Activated T-helper 1 cell treated with anti-CD3 and anti-CD28 coated beads, Interleukin-2, amount 50 U/mL, for 16 hours (primary cell): ENCODE measurements at regions not wholly inside any gene's neighbourhood (a gene's known extent, or its start where the extent isn't known, plus 50 kb on each side); places are given as distances from the start of the nearest gene placed in this dataset.

ENCODE experiments used
- DNase-seq, 2 donors: peaks; one replicate each; pipeline ENCODE4 v3.0.0-alpha.2; 2020; ENCODE audit warnings: low read depth in 1 of 2, low spot score in 1 of 2

DNA sequence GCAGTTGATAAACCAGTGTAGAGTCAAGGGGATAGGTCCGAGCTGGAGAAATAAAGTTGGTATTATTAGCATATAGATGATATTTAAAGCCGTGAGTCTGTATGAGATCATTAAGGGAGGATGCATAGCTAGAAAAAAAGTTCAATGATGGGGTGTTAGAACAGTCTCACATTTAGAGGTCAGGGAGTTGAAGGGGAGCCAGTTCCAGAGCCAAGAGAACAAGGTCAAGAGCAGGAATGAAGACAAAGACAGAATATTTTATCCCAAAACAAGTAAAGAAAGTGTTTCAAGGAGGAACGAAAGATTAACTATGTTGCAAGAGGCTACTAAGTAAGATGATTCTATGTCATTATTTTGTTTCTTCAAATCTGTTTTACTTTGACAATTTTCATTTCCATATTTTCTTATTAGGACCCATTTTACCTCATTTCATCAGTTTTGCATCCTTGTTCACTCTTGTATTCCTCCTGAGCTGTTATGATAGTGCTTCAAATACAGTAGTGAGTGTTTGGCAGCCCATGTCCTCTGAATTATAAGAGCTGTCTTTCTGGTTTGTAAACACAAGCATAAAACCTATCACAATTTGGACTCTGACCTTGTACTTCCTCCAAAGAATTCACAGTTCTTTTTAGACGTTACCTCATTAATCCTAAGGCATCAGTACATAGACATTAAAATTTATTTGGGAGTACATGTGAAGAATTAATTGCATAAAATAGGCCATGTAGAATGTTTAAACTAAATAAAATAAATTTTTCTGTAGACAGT, 695.7 kb upstream of the NECTIN3 start:
- no peak for DNase-seq

GRCh38 chr3:110378481-110378880, 693.1 kb upstream of the NECTIN3 start:
- no peak for DNase-seq

DNA sequence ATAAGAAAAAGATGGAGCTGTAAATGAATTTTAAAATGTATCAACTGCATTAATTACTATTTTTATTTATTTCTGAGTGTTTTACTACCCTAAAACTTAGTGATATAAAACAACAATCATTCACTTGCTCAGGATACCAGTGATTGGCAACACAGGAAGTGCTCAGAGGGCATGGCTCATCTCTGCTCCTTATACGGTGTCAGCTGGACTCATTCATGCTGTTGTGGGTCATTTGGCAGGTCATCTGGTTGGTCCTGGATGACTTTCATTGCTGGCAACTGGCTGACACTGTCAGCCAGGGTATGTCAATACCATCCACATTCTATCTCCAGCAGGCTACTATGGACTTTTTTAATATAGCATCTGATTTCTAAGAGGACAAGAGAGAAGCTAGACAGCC, 689.6 kb upstream of the NECTIN3 start:
- DNase-seq: no peak

- DNase-seq: no peak
These were observed 688.3 kb upstream of the NECTIN3 start for GRCh38 chr3:110383356-110383755.

GRCh38 chr3:110384601-110385000, 687.0 kb upstream of the NECTIN3 start:
- DNase-seq: no peak

GRCh38 chr3:110389005-110389404, 682.6 kb upstream of the NECTIN3 start:
- DNase-seq: no peak

- DNase-seq: no peak
These were observed 681.2 kb upstream of the NECTIN3 start for GRCh38 chr3:110390372-110390771.

- no peak for DNase-seq
These were observed 680.6 kb upstream of the NECTIN3 start for GRCh38 chr3:110391042-110391441.

GRCh38 chr3:110391640-110392395, 679.8 kb upstream of the NECTIN3 start:
- DNase-seq: no peak

DNA sequence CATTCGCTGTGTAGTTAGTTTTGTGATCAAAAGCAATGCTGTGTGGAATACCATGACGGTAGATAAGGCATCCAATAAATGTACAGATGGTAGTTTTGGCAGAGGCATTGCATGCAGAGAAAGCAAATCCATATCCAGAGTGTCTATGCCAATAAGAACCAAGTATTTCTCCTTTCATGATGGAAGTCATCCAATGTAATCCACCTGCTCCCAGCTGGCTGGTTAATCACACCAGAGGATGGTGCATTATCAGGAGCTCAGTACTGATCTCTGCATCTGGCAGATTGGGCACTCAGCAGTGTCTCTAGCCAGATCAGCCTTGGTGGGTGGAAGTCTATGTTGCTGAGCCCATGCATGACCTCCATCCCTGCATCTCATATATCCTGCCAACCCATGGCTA, 677.7 kb upstream of the NECTIN3 start:
- no peak for DNase-seq

- DNase-seq: no peak
These were observed 674.5 kb upstream of the NECTIN3 start for GRCh38 chr3:110397115-110397514.

- DNase-seq: no peak
These were observed 671.3 kb upstream of the NECTIN3 start for GRCh38 chr3:110400315-110400714.

- no peak for DNase-seq
These were observed 665.6 kb upstream of the NECTIN3 start for GRCh38 chr3:110405830-110406585.

GRCh38 chr3:110413266-110413665, 658.4 kb upstream of the NECTIN3 start:
- DNase-seq: no peak

DNA sequence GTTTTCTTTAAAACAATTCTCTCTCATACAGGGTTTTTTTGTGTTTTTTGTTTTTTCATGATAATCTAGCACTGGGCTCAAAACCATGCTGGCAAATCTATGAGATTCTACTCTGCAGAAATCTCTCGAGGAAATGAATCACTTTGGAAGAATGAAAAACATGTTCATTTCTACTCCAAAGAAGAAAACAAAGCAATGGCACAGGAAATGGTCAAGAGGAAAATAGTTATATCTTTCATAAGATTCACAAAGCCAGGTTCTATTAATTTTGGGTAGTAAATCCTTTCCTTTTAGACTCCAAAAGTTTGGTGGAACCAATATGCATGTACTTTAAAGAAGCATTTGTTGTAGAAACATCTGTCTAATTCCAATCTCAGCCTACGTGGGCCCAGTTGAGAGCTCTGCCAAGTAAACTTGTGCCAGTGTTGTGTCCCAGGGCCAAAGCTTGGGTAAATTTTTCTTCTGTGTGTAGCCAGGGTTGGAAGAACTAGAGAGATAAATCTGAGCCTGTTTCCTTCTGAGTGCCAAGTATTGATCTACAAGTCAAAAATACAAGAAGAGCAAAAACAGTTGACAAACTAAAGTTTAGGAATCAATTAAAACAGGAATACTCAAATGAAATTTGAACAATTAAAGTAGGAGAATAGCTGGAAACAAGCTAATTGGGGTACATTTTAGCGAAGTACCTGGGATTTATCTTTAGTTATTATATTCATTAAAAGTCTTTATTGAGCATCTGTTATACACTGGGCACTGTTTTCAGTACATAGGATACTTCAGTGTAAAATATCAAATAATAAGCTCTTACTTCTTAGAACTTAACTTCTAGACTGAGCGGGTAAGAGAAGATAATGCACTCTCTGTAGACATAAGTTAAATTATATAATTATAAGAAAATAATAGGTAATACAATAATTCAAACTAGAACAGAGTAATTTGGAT, 657.5 kb upstream of the NECTIN3 start:
- DNase-seq: no peak

DNA sequence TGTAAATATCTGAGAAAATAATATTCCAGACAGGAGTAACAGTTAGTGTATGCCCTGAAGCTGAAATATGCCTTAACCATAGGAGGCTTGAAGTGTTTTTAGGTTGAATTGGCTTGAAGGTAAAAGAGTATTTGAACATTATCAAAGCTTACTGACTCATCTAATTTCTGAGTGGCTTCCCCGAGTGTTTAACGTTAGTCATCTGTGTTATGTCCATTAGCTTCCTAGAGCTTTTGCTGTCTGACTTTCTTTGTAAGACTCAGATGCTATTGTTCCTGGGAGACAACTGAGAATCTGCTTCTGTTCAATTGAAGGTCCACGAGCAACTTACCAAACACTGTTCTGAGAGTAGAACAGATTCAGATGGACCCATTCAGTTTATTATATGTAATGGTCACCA, 656.8 kb upstream of the NECTIN3 start:
- no peak for DNase-seq

- DNase-seq: no peak
These were observed 652.5 kb upstream of the NECTIN3 start for GRCh38 chr3:110419096-110419495.

DNA sequence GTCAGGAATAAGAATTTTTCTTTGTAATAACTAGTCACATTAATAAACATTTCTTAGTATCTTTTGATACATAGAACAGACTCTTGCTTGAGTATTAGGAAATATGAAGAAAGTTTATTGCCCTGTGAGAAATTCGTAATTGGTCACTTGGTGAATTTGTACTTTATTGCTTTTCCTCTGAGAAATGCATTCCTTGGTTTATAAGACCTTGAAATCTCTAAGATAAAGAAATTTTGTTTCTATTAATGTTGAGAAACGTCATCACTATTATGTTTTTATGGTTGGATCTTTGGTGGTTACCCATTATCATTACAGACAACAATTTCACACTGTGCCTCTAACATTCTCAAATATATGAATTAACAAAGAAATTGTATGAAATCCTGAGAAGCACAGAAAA, 652.0 kb upstream of the NECTIN3 start:
- DNase-seq: no peak

- no peak for DNase-seq
These were observed 651.4 kb upstream of the NECTIN3 start for GRCh38 chr3:110420158-110420641.

- DNase-seq: no peak
These were observed 648.3 kb upstream of the NECTIN3 start for GRCh38 chr3:110423276-110423675.

GRCh38 chr3:110430146-110430545, 641.5 kb upstream of the NECTIN3 start:
- no peak for DNase-seq
